ENCODE measurements at regions not wholly inside any gene's neighbourhood (a gene's known extent, or its start where the extent isn't known, plus 50 kb on each side); places are given as distances from the start of the nearest gene placed in this dataset.

DNA sequence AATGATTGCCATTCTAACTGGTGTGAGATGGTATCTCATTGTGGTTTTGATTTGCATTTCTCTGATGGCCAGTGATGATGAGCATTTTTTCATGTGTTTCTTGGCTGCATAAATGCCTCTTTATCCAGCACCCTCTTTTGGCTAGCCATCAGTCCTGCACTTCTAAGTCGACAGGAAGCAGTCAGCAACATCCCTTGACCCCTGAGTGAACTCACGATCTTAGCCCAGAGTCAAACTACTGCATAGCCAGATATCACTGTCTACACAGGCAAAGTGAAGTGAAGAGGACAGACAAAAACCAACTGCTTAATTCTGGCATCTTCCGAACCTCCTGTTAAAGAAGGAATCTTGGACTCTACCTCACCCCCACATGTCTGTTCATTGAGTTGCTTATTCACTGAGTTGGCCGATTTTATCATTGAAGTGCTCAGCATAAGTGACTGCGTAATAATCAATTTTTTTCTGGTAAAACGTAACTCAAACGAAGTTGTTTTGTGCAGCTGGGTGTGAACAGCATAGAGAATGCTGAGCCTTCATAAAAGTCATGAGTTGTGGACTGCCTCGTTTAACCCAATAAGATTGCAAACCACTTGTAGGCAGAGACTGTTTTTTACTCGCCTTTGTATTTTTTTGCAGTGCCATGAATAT lies 304.2 kb downstream of the COG6 start:
- H3K4me3 Mint-ChIP-seq, result no peak overlapping the region

GRCh38 chr13:39960191-39960590 lies 304.7 kb downstream of the COG6 start:
- no peaks in the 10 kb centered on the region for H3K9me3 ChIP-seq (ENCODE audit: control insufficient read depth, low read length, poor library complexity, severe bottlenecking)
- H3K36me3 Mint-ChIP-seq (ENCODE audit: low read depth), result no peaks in the 10 kb centered on the region
- ATAC-seq (no peak), DNase-seq (no peak)
- H3K4me1 Mint-ChIP-seq, result peaks cover 30% of the 10 kb centered on the region
- H3K27ac Mint-ChIP-seq, result no peak overlapping the region
- H3K27me3 Mint-ChIP-seq, result no peaks in the 10 kb centered on the region
- H3K4me3 Mint-ChIP-seq, result no peak overlapping the region

More for the DNA sequence above, 304.2 kb downstream of the COG6 start:
- ATAC-seq, result no peak
- Mint-ChIP-seq H3K27ac (no peak overlapping the region), H3K36me3 (ENCODE audit: low read depth) (no peaks in the 10 kb centered on the region), H3K27me3 (no peaks in the 10 kb centered on the region), H3K4me1 (peaks cover 30% of the 10 kb centered on the region)
- H3K9me3 ChIP-seq (ENCODE audit: control insufficient read depth, low read length, poor library complexity, severe bottlenecking), result no peaks in the 10 kb centered on the region
- DNase-seq, result no peak

DNA sequence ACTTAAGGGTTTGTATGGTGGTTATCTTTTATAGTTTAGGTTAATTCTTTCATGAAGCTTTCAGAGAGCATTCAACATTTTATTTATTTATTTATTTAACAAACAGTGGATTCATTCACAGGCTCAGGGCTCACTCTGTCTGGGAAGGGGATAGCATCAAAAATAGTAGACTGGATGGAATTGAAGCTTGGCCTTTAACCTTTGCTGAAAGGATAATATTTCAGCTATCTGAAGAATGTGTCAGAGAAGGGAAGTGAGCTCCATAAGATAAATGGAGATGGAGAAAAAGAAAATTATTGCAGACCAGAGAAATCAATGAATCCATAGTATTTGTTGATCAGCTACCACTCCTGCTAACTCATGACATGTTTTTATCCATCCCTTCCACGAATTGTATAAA lies 305.6 kb downstream of the COG6 start:
- no peaks in the 10 kb centered on the region for H3K27me3 Mint-ChIP-seq
- H3K9me3 ChIP-seq (ENCODE audit: control insufficient read depth, low read length, poor library complexity, severe bottlenecking), result no peaks in the 10 kb centered on the region
- no peak overlapping the region for H3K4me3 Mint-ChIP-seq
- H3K4me1 Mint-ChIP-seq, result peaks cover 25% of the 10 kb centered on the region
- ATAC-seq, result no peak
- H3K27ac Mint-ChIP-seq, result no peak overlapping the region
- H3K36me3 Mint-ChIP-seq (ENCODE audit: low read depth), result no peaks in the 10 kb centered on the region
- DNase-seq, result no peak

GRCh38 chr13:39963612-39964011 lies 308.1 kb downstream of the COG6 start:
- Mint-ChIP-seq H3K4me1 (peaks cover 4% of the 10 kb centered on the region), H3K27me3 (no peaks in the 10 kb centered on the region), H3K27ac (no peak overlapping the region)

DNA sequence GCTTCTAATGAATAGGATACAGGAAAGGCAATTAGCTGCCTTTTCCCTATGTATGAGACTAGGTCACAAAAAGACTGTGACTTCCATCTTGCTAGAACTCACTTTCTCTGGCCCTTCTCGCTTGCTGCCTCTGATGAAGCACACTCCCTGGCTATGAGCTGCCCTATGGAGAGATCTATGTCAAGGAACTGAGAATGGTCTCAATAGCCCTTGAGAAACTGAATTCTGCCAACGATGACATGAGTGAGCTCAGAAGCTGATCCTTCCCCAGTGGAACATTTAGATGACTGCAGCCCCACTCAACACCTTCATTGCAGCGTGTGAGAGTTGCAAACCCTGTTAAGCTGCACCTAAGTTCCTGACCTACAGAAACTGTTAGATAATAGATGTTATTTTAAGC lies 309.8 kb downstream of the COG6 start:
- Mint-ChIP-seq H3K4me3 (no peak overlapping the region), H3K4me1 (peaks cover 1% of the 10 kb centered on the region), H3K36me3 (ENCODE audit: low read depth) (peaks cover 6% of the 10 kb centered on the region), H3K27me3 (no peaks in the 10 kb centered on the region), H3K27ac (no peak overlapping the region)
- no peak for ATAC-seq
- DNase-seq, result no peak
- H3K9me3 ChIP-seq (ENCODE audit: control insufficient read depth, low read length, poor library complexity, severe bottlenecking), result no peaks in the 10 kb centered on the region

More at GRCh38 chr13:39963612-39964011, 308.1 kb downstream of the COG6 start:
- H3K9me3 ChIP-seq (ENCODE audit: control insufficient read depth, low read length, poor library complexity, severe bottlenecking), result no peaks in the 10 kb centered on the region
- ATAC-seq (no peak), DNase-seq (no peak)
- Mint-ChIP-seq H3K4me3 (no peak overlapping the region), H3K36me3 (ENCODE audit: low read depth) (peaks cover 6% of the 10 kb centered on the region)

GRCh38 chr13:39967199-39967959 lies 311.9 kb downstream of the COG6 start:
- no peaks in the 10 kb centered on the region for H3K9me3 ChIP-seq (ENCODE audit: control insufficient read depth, low read length, poor library complexity, severe bottlenecking)
- Mint-ChIP-seq H3K27me3 (no peaks in the 10 kb centered on the region), H3K27ac (no peak overlapping the region), H3K4me3 (no peak overlapping the region), H3K36me3 (ENCODE audit: low read depth) (peaks cover 10% of the 10 kb centered on the region), H3K4me1 (no peaks in the 10 kb centered on the region)
- DNase-seq (no peak), ATAC-seq (no peak)

DNA sequence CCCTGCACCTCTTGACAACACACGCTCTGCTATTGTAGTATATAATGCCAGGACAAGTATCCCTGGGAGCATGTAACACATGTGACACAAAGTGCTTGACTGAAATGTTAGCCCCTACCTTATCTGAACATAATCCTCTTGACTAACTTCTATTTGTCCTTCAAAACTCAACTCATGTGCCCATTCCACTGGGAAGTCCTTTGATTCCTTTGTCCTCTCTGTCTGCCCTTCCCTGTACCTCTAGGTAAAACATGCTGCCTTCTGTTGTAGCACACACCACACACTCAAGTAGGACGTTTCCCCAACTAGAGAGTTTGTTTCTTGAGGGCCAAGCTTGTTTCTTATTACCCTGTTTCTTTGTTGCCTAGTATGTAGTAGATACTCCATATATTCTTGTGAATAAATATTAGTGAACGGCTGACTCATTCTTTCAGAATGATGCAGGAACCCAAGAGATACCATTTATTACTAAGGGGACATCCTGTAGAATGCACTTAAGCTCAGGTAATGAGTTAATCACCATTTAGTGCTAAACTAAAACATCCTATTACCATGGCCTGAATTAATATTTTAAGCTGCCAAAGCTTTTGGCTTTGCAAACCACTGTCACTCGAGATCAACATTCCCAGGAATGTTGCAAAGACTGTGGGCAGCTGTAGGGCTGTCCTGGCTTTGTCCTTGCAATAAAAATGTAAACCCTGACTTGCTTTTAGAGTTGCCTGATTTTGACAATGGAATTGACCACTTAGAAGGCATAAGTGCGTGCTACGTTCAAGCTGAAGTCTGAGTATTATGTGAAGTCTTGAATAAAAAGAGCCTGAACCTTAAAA lies 313.4 kb downstream of the COG6 start:
- no peak overlapping the region for H3K27ac Mint-ChIP-seq
- ATAC-seq, result no peak
- H3K4me1 Mint-ChIP-seq, result no peaks in the 10 kb centered on the region
- H3K36me3 Mint-ChIP-seq (ENCODE audit: low read depth), result peaks cover 10% of the 10 kb centered on the region
- H3K27me3 Mint-ChIP-seq, result no peaks in the 10 kb centered on the region
- H3K9me3 ChIP-seq (ENCODE audit: control insufficient read depth, low read length, poor library complexity, severe bottlenecking), result no peaks in the 10 kb centered on the region
- H3K4me3 Mint-ChIP-seq, result no peak overlapping the region
- no peak for DNase-seq

DNA sequence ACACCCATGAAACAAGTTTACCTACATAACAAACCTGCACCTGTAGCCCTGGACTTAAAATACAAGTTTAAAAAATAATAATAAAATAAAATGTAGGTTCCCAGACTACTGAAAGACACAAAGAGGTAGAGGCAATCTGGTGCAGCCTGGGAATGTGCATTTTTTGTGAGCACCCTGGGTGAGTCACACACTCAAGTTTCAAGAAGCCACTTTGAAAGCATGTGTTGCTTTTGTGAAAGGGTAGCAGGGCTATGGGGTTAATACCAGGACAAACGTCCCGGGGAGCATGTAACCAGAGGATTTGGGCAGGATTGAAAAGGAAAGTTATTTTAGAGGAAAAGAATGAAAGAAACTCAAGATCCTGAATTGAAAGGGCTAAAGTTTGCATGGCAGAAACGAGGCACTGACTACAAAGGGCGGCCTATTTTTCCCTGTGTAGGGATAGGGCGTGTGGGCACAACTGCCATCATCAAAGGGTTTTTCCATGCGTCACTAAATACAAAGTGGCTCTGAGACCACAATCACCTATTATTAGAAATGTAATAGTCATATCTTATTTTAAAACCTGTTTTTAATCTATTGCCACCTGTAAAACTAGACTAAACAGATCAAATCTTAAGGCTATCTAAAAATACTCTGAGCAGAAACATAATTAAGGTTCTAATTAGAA lies 314.9 kb downstream of the COG6 start:
- no peak overlapping the region for H3K27ac Mint-ChIP-seq

DNA sequence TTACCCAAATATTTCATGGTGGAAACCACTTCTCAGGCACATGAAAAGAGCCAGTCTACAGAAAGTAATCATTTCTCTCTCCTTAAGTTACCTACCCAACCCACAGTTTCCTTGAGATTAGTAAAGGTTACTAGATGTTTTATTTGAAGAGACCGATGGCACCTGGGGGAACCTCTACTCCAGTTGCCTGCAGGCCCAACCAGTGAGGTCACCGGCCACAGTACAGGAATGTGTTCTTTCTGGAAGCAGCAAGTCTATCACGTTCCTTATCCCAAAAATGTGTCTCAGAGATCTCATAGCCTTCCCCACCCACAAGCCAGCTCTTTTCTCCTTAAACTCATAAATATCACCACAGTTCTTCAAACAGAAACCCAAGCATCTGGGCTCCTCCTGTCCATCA lies 316.1 kb downstream of the COG6 start:
- DNase-seq (no peak), ATAC-seq (no peak)
- Mint-ChIP-seq H3K4me3 (no peak overlapping the region), H3K27ac (no peak overlapping the region), H3K36me3 (ENCODE audit: low read depth) (peaks cover 10% of the 10 kb centered on the region), H3K27me3 (no peaks in the 10 kb centered on the region), H3K4me1 (no peaks in the 10 kb centered on the region)
- H3K9me3 ChIP-seq (ENCODE audit: control insufficient read depth, low read length, poor library complexity, severe bottlenecking), result no peaks in the 10 kb centered on the region

More for the DNA sequence above, 314.9 kb downstream of the COG6 start:
- no peaks in the 10 kb centered on the region for H3K9me3 ChIP-seq (ENCODE audit: control insufficient read depth, low read length, poor library complexity, severe bottlenecking)
- H3K4me1 Mint-ChIP-seq, result no peaks in the 10 kb centered on the region
- H3K27me3 Mint-ChIP-seq, result no peaks in the 10 kb centered on the region
- no peak for ATAC-seq
- peaks cover 10% of the 10 kb centered on the region for H3K36me3 Mint-ChIP-seq (ENCODE audit: low read depth)
- no peak overlapping the region for H3K4me3 Mint-ChIP-seq
- DNase-seq, result no peak

DNA sequence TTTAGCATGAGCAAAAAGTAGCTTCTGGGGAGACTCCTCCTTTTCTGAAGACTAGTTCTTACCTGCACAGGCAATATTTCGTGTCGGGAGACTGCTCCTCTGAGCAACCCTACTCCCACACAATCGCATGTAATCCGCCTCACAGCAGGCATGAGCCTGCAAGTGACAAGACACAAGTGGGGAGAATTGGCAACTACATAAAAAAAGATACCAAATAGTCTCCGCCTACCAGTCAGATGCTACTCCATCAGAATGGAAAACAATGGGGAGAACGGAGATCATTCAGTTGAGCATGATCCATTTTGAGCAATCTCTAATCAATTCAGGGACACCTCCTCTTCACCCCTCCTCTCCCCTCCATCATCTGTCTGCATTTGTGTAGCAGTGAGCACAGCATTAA lies 321.0 kb downstream of the COG6 start:
- H3K9me3 ChIP-seq (ENCODE audit: control insufficient read depth, low read length, poor library complexity, severe bottlenecking), result no peaks in the 10 kb centered on the region
- H3K36me3 Mint-ChIP-seq (ENCODE audit: low read depth), result peaks cover 6% of the 10 kb centered on the region
- no peak overlapping the region for H3K4me3 Mint-ChIP-seq
- H3K27ac Mint-ChIP-seq, result no peak overlapping the region
- ATAC-seq (no peak), DNase-seq (no peak)
- no peaks in the 10 kb centered on the region for H3K4me1 Mint-ChIP-seq
- peaks cover 13% of the 10 kb centered on the region for H3K27me3 Mint-ChIP-seq

GRCh38 chr13:39981056-39981455 lies 325.6 kb downstream of the COG6 start:
- Mint-ChIP-seq H3K27me3 (peaks cover 13% of the 10 kb centered on the region), H3K4me3 (no peak overlapping the region), H3K36me3 (ENCODE audit: low read depth) (peaks cover 4% of the 10 kb centered on the region), H3K27ac (no peak overlapping the region), H3K4me1 (peaks cover 3% of the 10 kb centered on the region)
- DNase-seq (no peak), ATAC-seq (no peak)
- H3K9me3 ChIP-seq (ENCODE audit: control insufficient read depth, low read length, poor library complexity, severe bottlenecking), result no peaks in the 10 kb centered on the region

GRCh38 chr13:39982745-39983144 lies 327.3 kb downstream of the COG6 start:
- Mint-ChIP-seq H3K4me1 (peaks cover 3% of the 10 kb centered on the region), H3K36me3 (ENCODE audit: low read depth) (peaks cover 4% of the 10 kb centered on the region), H3K27me3 (peaks cover 8% of the 10 kb centered on the region), H3K27ac (no peak overlapping the region), H3K4me3 (no peak overlapping the region)
- ATAC-seq (no peak), DNase-seq (no peak)
- no peaks in the 10 kb centered on the region for H3K9me3 ChIP-seq (ENCODE audit: control insufficient read depth, low read length, poor library complexity, severe bottlenecking)

DNA sequence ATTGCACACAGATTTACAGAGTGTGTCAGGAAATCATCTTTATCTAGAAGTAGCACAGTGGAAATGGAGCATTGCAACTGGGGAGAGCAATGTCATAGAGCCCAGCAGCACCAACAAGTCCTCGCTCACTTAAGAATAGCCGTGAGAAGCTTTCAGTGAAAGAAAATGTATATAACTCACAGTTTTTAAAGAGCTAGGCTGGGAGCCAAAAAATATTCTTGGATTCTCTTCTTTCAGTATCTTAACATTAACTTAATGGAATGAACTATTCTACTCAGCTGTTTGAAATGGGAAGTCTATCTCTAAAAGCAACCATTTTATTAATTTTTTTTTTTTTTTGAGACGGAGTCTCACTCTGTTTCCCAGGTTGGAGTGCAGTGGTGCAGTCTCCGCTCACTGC lies 329.6 kb downstream of the COG6 start:
- no peak overlapping the region for H3K27ac Mint-ChIP-seq

More for the DNA sequence above, 329.6 kb downstream of the COG6 start:
- H3K9me3 ChIP-seq (ENCODE audit: control insufficient read depth, low read length, poor library complexity, severe bottlenecking), result no peaks in the 10 kb centered on the region
- peaks cover 6% of the 10 kb centered on the region for H3K27me3 Mint-ChIP-seq
- DNase-seq (no peak), ATAC-seq (no peak)
- peaks cover 2% of the 10 kb centered on the region for H3K36me3 Mint-ChIP-seq (ENCODE audit: low read depth)
- no peak overlapping the region for H3K4me3 Mint-ChIP-seq
- H3K4me1 Mint-ChIP-seq, result peaks cover 3% of the 10 kb centered on the region
